Prostate gland (tissue), 2 donors: ENCODE measurements at regions not wholly inside any gene's neighbourhood (a gene's known extent, or its start where the extent isn't known, plus 50 kb on each side); places are given as distances from the start of the nearest gene placed in this dataset.

Experiments
- DNase-seq: peaks from one replicate; pipeline ENCODE4 v3.0.0-alpha.2; 2019; ENCODE audit warnings: low spot score
- H3K27ac ChIP-seq, 2 donors: fragments of 200-600 bp; sonication (generic); 2 replicates each; pipeline ENCODE4 v1.5.1; 2017 to 2019
- H3K27me3 ChIP-seq: fragments of 200-600 bp; sonication (generic); replicated peaks from 2 replicates; pipeline ENCODE4 v1.5.1; 2019; ENCODE audit not compliant: insufficient read depth
- H3K36me3 ChIP-seq, 2 donors: fragments of 200-600 bp; sonication (generic); 1 replicate in 1 of 2; 2 replicates in 1 of 2; pipeline versions ENCODE4 v1.5.1 to v1.8.1; 2017 to 2019
- H3K4me1 ChIP-seq: fragments of 200-600 bp; sonication (generic); replicated peaks from 2 replicates; pipeline ENCODE4 v1.5.1; 2019
- H3K4me3 ChIP-seq, 2 donors: fragments of 200-600 bp; sonication (generic); 2 replicates each; pipeline ENCODE4 v1.5.1; 2017 to 2019
- H3K9me3 ChIP-seq: fragments of 200-600 bp; sonication (generic); 2 replicates; pipeline ENCODE4 v1.5.1; 2017
- CTCF ChIP-seq, 4 experiments: fragments of 200-600 bp in 2 of 4; fragments of 450-650 bp in 2 of 4; sonication (generic) in 2 of 4; IDR thresholded peaks; 1 replicate in 3 of 4; 2 replicates in 1 of 4; pipeline ENCODE4 v1.5.1; 2016 to 2019; ENCODE audit warnings: antibody characterized with exemption in 4 of 4, mild to moderate bottlenecking in 2 of 4, moderate library complexity in 2 of 4
- POLR2A ChIP-seq: fragments of 450-650 bp; IDR thresholded peaks from one replicate; pipeline ENCODE4 v1.6.1; 2016; ENCODE audit warnings: antibody characterized with exemption, mild to moderate bottlenecking
- POLR2AphosphoS5 ChIP-seq: sonication (generic); formaldehyde crosslinking; IDR thresholded peaks from one replicate; pipeline ENCODE4 v1.6.1; 2017; ENCODE audit warnings: antibody characterized with exemption
- WGBS: methylation state at CpG from one replicate; pipeline ENCODE4 v1.1.5; 2018; 5-methylcytosine and 5-hydroxymethylcytosine counted together
- intact Hi-C: fragments of 100-400 bp; cut with DNase I; formaldehyde crosslinking; loops from one replicate; pipeline ENCODE4 v1.14.2; 2022

DNA sequence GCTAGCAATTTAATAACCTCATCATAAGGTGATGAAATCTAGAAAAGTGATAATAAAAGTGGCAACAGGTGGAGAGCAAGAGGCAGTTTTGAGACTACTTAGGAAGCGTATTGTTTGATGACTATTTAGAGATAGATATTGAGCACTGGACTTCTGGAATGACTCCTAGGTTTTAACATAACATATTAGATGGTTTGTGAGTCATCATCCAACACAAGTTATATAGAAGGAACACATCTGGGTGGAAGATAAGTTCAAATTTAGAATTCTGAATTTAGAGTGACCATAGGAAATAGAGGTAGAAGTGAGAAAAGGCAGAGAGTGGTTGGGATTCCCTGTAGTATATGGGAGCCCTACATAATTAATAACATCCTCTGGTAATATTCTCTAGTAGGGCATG lies 282.8 kb upstream of the ALCAM start:
- no peaks in the 10 kb centered on the region for H3K36me3 ChIP-seq
- WGBS: 97% methylated on average over 1 of the region's 1 CpG

DNA sequence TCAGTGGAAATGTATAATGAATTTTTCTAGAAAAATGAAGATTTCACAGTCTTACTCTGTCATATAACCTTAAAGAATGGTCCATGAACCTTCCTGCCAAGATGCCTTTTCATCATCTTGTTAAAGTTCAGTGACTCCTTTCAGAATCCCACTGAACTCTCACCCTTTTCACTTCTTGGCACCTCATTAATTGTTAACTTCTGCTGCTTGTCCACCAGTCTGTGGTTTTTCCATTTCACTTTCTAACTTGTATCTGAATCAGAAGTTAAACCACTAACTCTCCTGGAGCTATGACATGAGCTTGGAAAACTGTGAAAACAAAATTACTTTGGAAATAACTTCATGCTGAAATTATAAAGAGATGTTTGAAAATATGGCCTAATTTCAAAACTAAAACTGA lies 281.2 kb upstream of the ALCAM start:
- intact Hi-C loops: no loop called here
- TF ChIP-seq CTCF (IDR thresholded peaks at IDR 0.05) (no peak), POLR2A (no peak), POLR2AphosphoS5 (no peak)
- no peaks in the 10 kb centered on the region for H3K9me3 ChIP-seq

More for the DNA sequence above, 282.8 kb upstream of the ALCAM start:
- intact Hi-C loops: no loop called here
- Histone ChIP-seq H3K9me3 (no peaks in the 10 kb centered on the region), H3K27ac (no peak overlapping the region), H3K4me1 (no peaks in the 10 kb centered on the region), H3K4me3 (no peak overlapping the region), H3K27me3 (no peaks in the 10 kb centered on the region)
- TF ChIP-seq POLR2A (no peak), POLR2AphosphoS5 (no peak), CTCF (IDR thresholded peaks at IDR 0.05) (no peak)
- no peak for DNase-seq

DNA sequence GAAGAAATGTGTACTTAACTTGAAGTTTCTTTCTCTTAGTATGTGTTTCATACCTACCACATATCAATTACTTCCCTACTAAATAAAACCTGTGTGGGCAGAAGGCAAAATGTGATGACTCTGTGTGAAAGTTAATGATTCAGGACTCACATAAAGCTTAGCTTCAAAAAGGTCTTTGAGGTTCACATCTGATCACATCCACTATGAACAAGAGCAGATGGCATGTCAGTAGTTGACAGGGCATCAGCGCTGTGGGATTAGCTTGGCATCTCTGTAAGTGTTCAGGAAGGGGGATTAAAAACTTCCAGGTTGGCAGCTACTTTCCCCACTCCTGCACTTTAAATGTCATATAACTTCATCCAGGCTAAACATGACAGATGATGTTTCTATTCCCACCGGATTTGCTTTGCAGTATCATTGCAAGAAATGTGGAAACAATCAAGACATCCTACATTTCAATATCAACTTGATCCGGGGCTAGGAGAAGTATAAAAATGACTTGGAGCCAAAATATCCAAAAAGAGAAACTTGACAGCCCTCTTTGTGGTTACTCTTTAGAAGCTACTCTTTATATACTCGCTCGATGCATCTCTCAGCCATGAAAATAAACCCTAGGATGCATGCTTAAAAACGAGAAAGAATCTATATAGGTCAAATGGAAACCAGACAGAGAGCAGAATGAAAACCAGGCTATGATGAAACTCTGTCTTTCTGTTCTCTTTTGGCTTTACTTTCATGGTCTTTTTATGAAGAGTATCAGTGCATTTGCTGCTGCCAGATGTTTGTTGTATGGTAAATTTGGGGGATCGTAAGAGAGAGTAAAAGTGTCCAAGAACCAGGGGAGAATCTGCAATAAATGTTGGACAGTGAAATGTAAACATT lies 273.1 kb upstream of the ALCAM start:
- DNase-seq: no peak
- Histone ChIP-seq H3K4me3 (no peak overlapping the region), H3K27me3 (no peaks in the 10 kb centered on the region), H3K27ac (no peak overlapping the region), H3K9me3 (no peaks in the 10 kb centered on the region), H3K36me3 (no peaks in the 10 kb centered on the region), H3K4me1 (no peaks in the 10 kb centered on the region)
- WGBS: 43% methylated on average over 7 of the region's 7 CpGs
- no peak for TF ChIP-seq CTCF (IDR thresholded peaks at IDR 0.05)
- no peak for TF ChIP-seq POLR2AphosphoS5
- no peak for TF ChIP-seq POLR2A
- intact Hi-C loops: no loop called here

More for the DNA sequence above, 281.2 kb upstream of the ALCAM start:
- Histone ChIP-seq H3K27me3 (no peaks in the 10 kb centered on the region), H3K4me1 (no peaks in the 10 kb centered on the region), H3K4me3 (no peak overlapping the region), H3K27ac (no peak overlapping the region), H3K36me3 (no peaks in the 10 kb centered on the region)
- DNase-seq: no peak

GRCh38 chr3:105094588-105094987 lies 272.1 kb upstream of the ALCAM start:
- Histone ChIP-seq H3K27me3 (no peaks in the 10 kb centered on the region), H3K9me3 (no peaks in the 10 kb centered on the region), H3K4me3 (no peak overlapping the region), H3K4me1 (no peaks in the 10 kb centered on the region), H3K36me3 (no peaks in the 10 kb centered on the region), H3K27ac (no peak overlapping the region)
- no peak for TF ChIP-seq POLR2A
- no peak for TF ChIP-seq POLR2AphosphoS5
- TF ChIP-seq CTCF (IDR thresholded peaks at IDR 0.05): no peak
- intact Hi-C loops: no loop called here
- no peak for DNase-seq
- WGBS: 26% methylated on average over 3 of the region's 3 CpGs

- no peak overlapping the region for H3K4me3 ChIP-seq
- WGBS: 93% methylated on average over 3 of the region's 3 CpGs
- TF ChIP-seq POLR2A (no peak), POLR2AphosphoS5 (no peak)
- intact Hi-C loops: no loop called here
- no peaks in the 10 kb centered on the region for H3K27me3 ChIP-seq
- DNase-seq: no peak
- no peaks in the 10 kb centered on the region for H3K9me3 ChIP-seq
- no peak overlapping the region for H3K27ac ChIP-seq
- no peaks in the 10 kb centered on the region for H3K36me3 ChIP-seq
- no peaks in the 10 kb centered on the region for H3K4me1 ChIP-seq
Measured at GRCh38 chr3:105096071-105096470, 270.6 kb upstream of the ALCAM start.
